HEK293T (cell line): ENCODE measurements at regions not wholly inside any gene's neighbourhood (a gene's known extent, or its start where the extent isn't known, plus 50 kb on each side); places are given as distances from the start of the nearest gene placed in this dataset.
A peak's percentile ranks its signal among the peaks of the same experiment; 100 is the strongest.

ENCODE experiments used
- CTCF ChIA-PET: fragments of 350-600 bp; formaldehyde crosslinking; extraction: SDS; loops from one replicate; lab custom pipeline; 2021; ENCODE audit warnings: antibody characterized with exemption, inconsistent platforms; lab: Yijun Ruan, JAX
- POLR2A ChIA-PET: fragments of 350-600 bp; formaldehyde crosslinking; extraction: SDS; loops from one replicate; lab custom pipeline; 2020; ENCODE audit warnings: antibody characterized with exemption, inconsistent platforms; lab: Yijun Ruan, JAX
- DNase-seq: peaks from one replicate; pipeline ENCODE4 v3.0.0; 2012; ENCODE audit warnings: mixed read lengths; ENCODE audit errors: extremely low spot score
- ARNT ChIP-seq: fragments of 450-650 bp; IDR thresholded peaks from 2 replicates; pipeline ENCODE4 v1.6.1; 2017; ENCODE audit warnings: mild to moderate bottlenecking
- BHLHE40 ChIP-seq: fragments of 450-650 bp; IDR thresholded peaks from 2 replicates; pipeline ENCODE4 v1.6.1; 2016; ENCODE audit warnings: mild to moderate bottlenecking, moderate library complexity, borderline replicate concordance
- CTBP1 ChIP-seq: fragments of 450-650 bp; IDR thresholded peaks from 2 replicates; pipeline ENCODE4 v1.6.1; 2016; ENCODE audit warnings: borderline replicate concordance
- ELF4 ChIP-seq: fragments of 450-650 bp; IDR thresholded peaks from 2 replicates; pipeline ENCODE4 v1.6.1; 2017; ENCODE audit warnings: antibody characterized with exemption
- FOXA1 ChIP-seq: fragments of 450-650 bp; IDR thresholded peaks from 2 replicates; pipeline ENCODE4 v1.6.1; 2016; ENCODE audit warnings: mild to moderate bottlenecking
- FOXK2 ChIP-seq: fragments of 450-650 bp; IDR thresholded peaks from 2 replicates; pipeline ENCODE4 v1.6.1; 2016; ENCODE audit warnings: mild to moderate bottlenecking
- FOXM1 ChIP-seq: fragments of 450-650 bp; IDR thresholded peaks from 2 replicates; pipeline ENCODE4 v1.6.1; 2017; ENCODE audit warnings: mild to moderate bottlenecking, borderline replicate concordance
- HDGF ChIP-seq: fragments of 450-650 bp; IDR thresholded peaks from 2 replicates; pipeline ENCODE4 v1.6.1; 2017; ENCODE audit warnings: antibody characterized with exemption, borderline replicate concordance
- L3MBTL2 ChIP-seq: fragments of 450-650 bp; conservative IDR thresholded peaks from 2 replicates; pipeline ENCODE4 v1.6.1; 2016; ENCODE audit warnings: mild to moderate bottlenecking
- LEF1 ChIP-seq: fragments of 450-650 bp; IDR thresholded peaks from 2 replicates; pipeline ENCODE4 v1.6.1; 2017; ENCODE audit warnings: mild to moderate bottlenecking, borderline replicate concordance
- NFRKB ChIP-seq: fragments of 450-650 bp; IDR thresholded peaks from 2 replicates; pipeline ENCODE4 v1.6.1; 2016; ENCODE audit warnings: mild to moderate bottlenecking, moderate library complexity
- SP1 ChIP-seq: fragments of 450-650 bp; IDR thresholded peaks from 2 replicates; pipeline ENCODE4 v1.6.1; 2017
- SUZ12 ChIP-seq: fragments of 450-650 bp; IDR thresholded peaks from 2 replicates; pipeline ENCODE4 v1.6.1; 2016; ENCODE audit warnings: mild to moderate bottlenecking
- TARDBP ChIP-seq: fragments of 450-650 bp; IDR thresholded peaks from 2 replicates; pipeline ENCODE4 v1.6.1; 2016
- ZNF384 ChIP-seq: fragments of 450-650 bp; IDR thresholded peaks from 2 replicates; pipeline ENCODE4 v1.6.1; 2016
- TF ChIP-seq, protein P1 (sequence below): fragments of 450-650 bp; IDR thresholded peaks from 2 replicates; pipeline ENCODE4 v1.6.1; 2016

DNA sequence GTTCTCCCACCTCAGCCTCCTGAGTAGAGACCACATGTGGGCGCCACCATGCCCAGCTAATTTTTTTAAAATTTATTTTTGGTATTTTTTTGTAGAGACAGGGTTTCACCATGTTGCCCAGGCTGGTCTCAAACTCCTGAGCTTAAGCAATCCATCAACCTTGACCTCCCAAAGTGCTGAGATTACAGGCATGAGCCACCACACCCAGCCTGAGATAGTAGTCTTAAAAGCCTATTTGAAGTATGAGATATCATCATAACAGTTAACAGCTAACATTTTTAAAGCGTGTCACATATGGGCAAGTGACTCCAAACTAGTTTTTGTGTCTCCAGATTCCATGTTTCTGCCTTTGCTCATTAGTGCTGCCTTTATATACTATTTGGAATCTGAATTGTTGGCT is 74.6 kb upstream of the WSCD2 start:
- POLR2A ChIA-PET, result no interaction called here
- TF ChIP-seq ZNF384, result no peak
- CTCF ChIA-PET, result no interaction called here
- no peak for DNase-seq

DNA sequence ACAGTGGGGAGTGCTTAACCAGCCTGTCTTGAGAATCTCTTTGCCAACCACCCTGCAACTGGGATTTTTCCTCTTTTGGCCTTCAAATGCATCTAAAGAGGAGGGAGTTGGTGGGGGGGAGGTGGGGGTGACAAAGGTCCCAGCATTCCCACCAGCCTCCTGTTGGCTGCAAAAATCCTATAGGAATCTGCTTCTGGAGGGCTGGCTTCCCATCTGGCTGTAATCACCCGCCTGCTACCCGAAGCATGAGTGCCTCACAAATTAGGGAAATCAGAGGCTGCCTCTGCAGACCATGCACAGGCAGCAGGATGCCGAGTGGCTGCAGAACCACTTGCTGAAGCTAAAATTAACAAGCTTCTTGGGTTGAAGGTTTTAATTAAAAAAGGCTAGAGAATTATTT is 73.9 kb upstream of the WSCD2 start:
- no peak for DNase-seq
- no peak for TF ChIP-seq ARNT
- no peak for TF ChIP-seq FOXM1
- TF ChIP-seq ELF4, result no peak
- no peak for TF ChIP-seq ZNF384
- no peak for TF ChIP-seq SUZ12
- TF ChIP-seq HDGF, result no peak
- TF ChIP-seq, protein P1, sequence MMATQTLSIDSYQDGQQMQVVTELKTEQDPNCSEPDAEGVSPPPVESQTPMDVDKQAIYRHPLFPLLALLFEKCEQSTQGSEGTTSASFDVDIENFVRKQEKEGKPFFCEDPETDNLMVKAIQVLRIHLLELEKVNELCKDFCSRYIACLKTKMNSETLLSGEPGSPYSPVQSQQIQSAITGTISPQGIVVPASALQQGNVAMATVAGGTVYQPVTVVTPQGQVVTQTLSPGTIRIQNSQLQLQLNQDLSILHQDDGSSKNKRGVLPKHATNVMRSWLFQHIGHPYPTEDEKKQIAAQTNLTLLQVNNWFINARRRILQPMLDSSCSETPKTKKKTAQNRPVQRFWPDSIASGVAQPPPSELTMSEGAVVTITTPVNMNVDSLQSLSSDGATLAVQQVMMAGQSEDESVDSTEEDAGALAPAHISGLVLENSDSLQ, result no peak
- CTCF ChIA-PET, result interaction anchor here (0.9 kb wide), 1 partner anchor 8 kb away, joined by 3 read pairs; no protein-coding TSS in a partner anchor
- POLR2A ChIA-PET, result no interaction called here

DNA sequence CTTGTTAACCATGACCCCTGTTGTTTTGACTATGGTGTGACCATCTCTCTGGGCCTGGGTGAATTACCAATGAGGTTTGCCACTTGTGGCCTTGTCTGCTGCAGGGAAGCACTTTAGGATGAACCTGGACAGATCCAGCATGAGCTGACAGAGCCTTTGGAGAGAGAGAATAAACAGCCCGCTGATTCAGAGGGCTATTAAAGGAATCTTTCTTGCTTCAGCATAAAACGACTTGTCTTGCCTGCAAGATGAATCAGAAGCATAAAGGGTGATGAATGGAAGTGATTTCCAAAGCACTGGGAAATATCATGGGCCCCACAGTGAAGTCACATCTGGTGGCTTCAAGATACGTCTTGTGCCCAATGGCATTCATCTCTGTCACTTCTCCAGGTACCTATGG is 69.0 kb upstream of the WSCD2 start:
- DNase-seq, result no peak
- TF ChIP-seq FOXA1 (no peak), FOXK2 (no peak), TARDBP (no peak), L3MBTL2 (no peak), ELF4 (no peak)
- ChIA-PET POLR2A (no interaction called here), CTCF (no interaction called here)

DNA sequence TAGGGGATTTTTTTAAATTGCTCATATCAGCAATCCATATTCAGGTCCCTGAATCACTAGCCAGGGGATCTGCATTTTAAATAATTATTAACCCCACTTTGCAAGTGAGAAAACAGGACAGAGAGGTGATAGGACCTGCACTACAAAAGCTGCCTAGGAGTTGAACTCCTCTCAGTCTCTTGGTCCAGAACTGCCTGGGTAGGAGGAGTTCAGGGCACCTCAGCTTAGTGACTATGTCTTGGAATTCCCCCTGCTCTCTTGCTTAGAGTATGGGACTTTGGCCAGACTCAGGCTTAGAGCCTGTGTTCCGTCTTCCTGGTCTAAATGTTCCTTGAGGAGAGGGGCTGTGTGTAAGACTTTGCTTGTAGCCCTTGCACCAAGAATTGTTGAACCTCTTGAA is 68.2 kb upstream of the WSCD2 start:
- ChIA-PET CTCF (no interaction called here), POLR2A (interaction anchor here (0.6 kb wide), 1 partner anchor 19 kb away, joined by 3 read pairs; no protein-coding TSS in a partner anchor)
- no peak for TF ChIP-seq CTBP1
- no peak for TF ChIP-seq SUZ12
- TF ChIP-seq FOXK2, result no peak
- no peak for TF ChIP-seq L3MBTL2
- TF ChIP-seq TARDBP, result no peak
- no peak for TF ChIP-seq HDGF
- TF ChIP-seq FOXM1, result no peak
- TF ChIP-seq BHLHE40, result no peak
- TF ChIP-seq ARNT, result no peak
- no peak for TF ChIP-seq ELF4
- TF ChIP-seq, protein P1, result no peak
- no peak for TF ChIP-seq FOXA1
- no peak for TF ChIP-seq LEF1
- no peak for TF ChIP-seq NFRKB
- no peak for TF ChIP-seq ZNF384
- TF ChIP-seq SP1, result no peak
- no peak for DNase-seq

DNA sequence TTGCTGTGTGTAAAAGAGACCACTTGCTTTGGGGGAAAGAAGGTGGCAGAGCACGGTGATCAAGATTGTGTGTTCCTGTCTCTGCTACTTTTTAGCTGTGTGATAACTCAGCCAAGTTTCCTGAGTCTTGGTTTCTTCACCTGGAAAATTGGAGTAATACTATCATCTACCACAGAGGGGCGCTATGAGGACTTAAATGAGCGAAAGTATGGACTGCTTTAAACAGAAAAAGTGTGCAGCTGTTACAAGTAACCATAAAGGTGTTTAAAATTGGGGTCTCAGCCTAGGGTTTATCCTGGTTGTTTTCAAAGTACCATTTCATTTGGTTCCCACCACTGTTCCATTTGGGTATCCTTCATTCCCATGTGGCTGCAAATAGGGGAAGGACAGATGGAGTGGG is 65.9 kb upstream of the WSCD2 start:
- no peak for TF ChIP-seq BHLHE40
- TF ChIP-seq SP1, result no peak
- no peak for TF ChIP-seq FOXM1
- TF ChIP-seq TARDBP, result no peak
- no peak for TF ChIP-seq FOXA1
- no peak for TF ChIP-seq CTBP1
- TF ChIP-seq ELF4, result no peak
- no peak for TF ChIP-seq L3MBTL2
- no peak for TF ChIP-seq LEF1
- TF ChIP-seq NFRKB, result no peak
- TF ChIP-seq ZNF384, result no peak
- TF ChIP-seq HDGF, result no peak
- TF ChIP-seq FOXK2, result no peak
- no peak for TF ChIP-seq SUZ12
- no peak for TF ChIP-seq ARNT
- TF ChIP-seq, protein P1, result no peak
- ChIA-PET CTCF (interaction anchor here (1.0 to 1.8 kb wide), 6 partner anchors 8 to 449 kb away, joined by 3 to 5 read pairs (median 4); no protein-coding TSS in a partner anchor), POLR2A (no interaction called here)
- peak; percentile 23 for DNase-seq

DNA sequence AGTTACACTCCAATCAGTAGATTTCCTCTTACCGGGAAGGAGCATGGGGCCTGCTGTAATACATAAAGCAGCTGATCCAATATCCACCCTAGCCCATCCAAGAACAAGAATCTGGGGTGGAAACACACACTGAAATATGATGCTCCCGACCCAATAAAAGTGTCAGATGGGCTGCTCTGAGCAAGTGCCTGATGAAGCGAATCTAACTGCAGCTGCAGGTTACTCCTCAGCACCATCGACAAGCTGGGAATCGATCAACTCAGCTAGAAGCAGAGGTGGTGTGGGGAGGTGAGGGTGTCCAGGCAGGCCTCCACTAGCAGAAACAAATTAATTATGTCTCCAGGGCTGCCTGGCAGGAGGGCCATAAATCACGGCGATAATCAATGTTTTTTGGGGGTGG is 64.0 kb upstream of the WSCD2 start:
- TF ChIP-seq, protein P1, result peak; percentile 73
- no peak for TF ChIP-seq ARNT
- CTCF ChIA-PET, result no interaction called here
- POLR2A ChIA-PET, result no interaction called here
- no peak for DNase-seq
